SK-N-SH (cell line): ENCODE measurements at regions not wholly inside any gene's neighbourhood (a gene's known extent, or its start where the extent isn't known, plus 50 kb on each side); places are given as distances from the start of the nearest gene placed in this dataset.

Source experiments
- CTCF ChIA-PET: fragments of 300-600, 350-600 bp; formaldehyde crosslinking; extraction: SDS; loops from one replicate; lab custom pipeline; 2021; lab: Yijun Ruan, JAX
- POLR2A ChIA-PET: fragments of 350-600 bp; sonication (Branson Sonifier 250); formaldehyde crosslinking; extraction: SDS; loops from one replicate; lab custom pipeline; 2020; ENCODE audit warnings: antibody characterized with exemption, inconsistent platforms; lab: Yijun Ruan, JAX
- DNase-seq: peaks from one replicate; pipeline ENCODE4 v3.0.0; 2012
- H2AFZ ChIP-seq: fragments of 200-600 bp; sonication (generic); 2 replicates; pipeline ENCODE4 v1.8.1; 2016; ENCODE audit warnings: antibody characterized with exemption, mild to moderate bottlenecking, low read depth
- H3F3A ChIP-seq: fragments of 200-600 bp; sonication (generic); replicated peaks from 2 replicates; pipeline ENCODE3; 2016; ENCODE audit warnings: antibody characterized with exemption, mild to moderate bottlenecking; ENCODE audit not compliant: insufficient read depth
- H3K27ac ChIP-seq, 2 experiments: fragments of 200-500 bp in 1 of 2; fragments of 200-600 bp in 1 of 2; sonication (Bioruptor generic) in 1 of 2; sonication (generic), shearing (Covaris generic) in 1 of 2; 2 replicates each; pipeline versions ENCODE4 v1.5.1 to v1.6.1; 2014 to 2016; ENCODE audit warnings: low read depth in 2 of 2, inconsistent platforms in 1 of 2, low read length in 1 of 2, mild to moderate bottlenecking in 1 of 2, mixed read lengths in 1 of 2
- H3K27me3 ChIP-seq: fragments of 200-600 bp; sonication (generic), shearing (Covaris generic); 2 replicates; pipeline ENCODE4 v1.6.1; 2016; ENCODE audit warnings: mixed run types; ENCODE audit not compliant: insufficient read depth
- H3K36me3 ChIP-seq, 2 experiments: fragments of 200-500 bp in 1 of 2; fragments of 200-600 bp in 1 of 2; sonication (Bioruptor generic) in 1 of 2; sonication (generic) in 1 of 2; replicated peaks in 1 of 2; 2 replicates each; pipeline versions ENCODE3 to v1.5.1; 2014 to 2016; ENCODE audit warnings: low read length in 1 of 2, mild to moderate bottlenecking in 1 of 2; ENCODE audit not compliant: insufficient read depth in 2 of 2, control insufficient read depth in 1 of 2
- H3K4me1 ChIP-seq, 2 experiments: fragments of 200-500 bp in 1 of 2; fragments of 200-600 bp in 1 of 2; sonication (Bioruptor generic) in 1 of 2; sonication (generic), shearing (Covaris generic) in 1 of 2; 2 replicates each; pipeline versions ENCODE4 v1.5.1 to v1.6.1; 2014 to 2016; ENCODE audit warnings: low read depth in 1 of 2, low read length in 1 of 2, mixed run types in 1 of 2; ENCODE audit not compliant: insufficient read depth in 2 of 2, control insufficient read depth in 1 of 2
- H3K4me2 ChIP-seq: fragments of 200-600 bp; sonication (generic), shearing (Covaris generic); 2 replicates; pipeline ENCODE4 v1.6.1; 2017; ENCODE audit warnings: mixed run types
- H3K4me3 ChIP-seq, 2 experiments: fragments of 200-500 bp in 1 of 2; fragments of 200-600 bp in 1 of 2; sonication (Bioruptor generic) in 1 of 2; sonication (generic), shearing (Covaris generic) in 1 of 2; 2 replicates each; pipeline versions ENCODE4 v1.5.1 to v1.8.1; 2014 to 2016; ENCODE audit warnings: low read depth in 2 of 2, inconsistent platforms in 1 of 2, low read length in 1 of 2, mild to moderate bottlenecking in 1 of 2, mixed read lengths in 1 of 2, moderate library complexity in 1 of 2
- H3K79me2 ChIP-seq: fragments of 200-600 bp; sonication (generic); 2 replicates; pipeline ENCODE4 v1.8.1; 2017; ENCODE audit warnings: mild to moderate bottlenecking; ENCODE audit not compliant: insufficient read depth
- H3K9ac ChIP-seq: fragments of 200-600 bp; sonication (generic); 2 replicates; pipeline ENCODE4 v1.6.1; 2017; ENCODE audit warnings: mixed run types
- H3K9me2 ChIP-seq: fragments of 200-600 bp; sonication (generic); 2 replicates; pipeline ENCODE4 v1.6.1; 2017; ENCODE audit warnings: mixed run types
- H3K9me3 ChIP-seq: fragments of 200-600 bp; sonication (generic); 2 replicates; pipeline ENCODE4 v1.6.1; 2017; ENCODE audit warnings: mixed run types, mild to moderate bottlenecking, moderate library complexity
- H4K20me1 ChIP-seq: fragments of 200-600 bp; sonication (generic); 2 replicates; pipeline ENCODE4 v1.6.1; 2017; ENCODE audit warnings: mild to moderate bottlenecking, mixed run types; ENCODE audit not compliant: insufficient read depth
- CHD2 ChIP-seq: fragments of 150-350 bp; IDR thresholded peaks from 2 replicates; pipeline ENCODE4 v1.6.1; 2018; ENCODE audit warnings: low read length; ENCODE audit not compliant: partially characterized antibody
- CTCF ChIP-seq: fragments of 200-600 bp; sonication (generic); IDR thresholded peaks from 2 replicates; pipeline ENCODE4 v1.6.1; 2017; ENCODE audit warnings: antibody characterized with exemption, mild to moderate bottlenecking, moderate library complexity
- EP300 ChIP-seq, 2 experiments: IDR thresholded peaks; 2 replicates each; pipeline versions ENCODE4 v1.4.0 to v1.6.1; 2012; ENCODE audit warnings: borderline replicate concordance in 1 of 2, low read depth in 1 of 2, low read length in 1 of 2
- FOXJ3 ChIP-seq: sonication (generic); formaldehyde crosslinking; IDR thresholded peaks from 2 replicates; pipeline ENCODE4 v1.5.1; 2020; ENCODE audit warnings: mild to moderate bottlenecking, missing genetic modification reagents
- FOXM1 ChIP-seq: IDR thresholded peaks from 2 replicates; pipeline ENCODE4 v1.4.0; 2012; ENCODE audit warnings: low read depth, mild to moderate bottlenecking
- GATA2 ChIP-seq: sonication (generic); formaldehyde crosslinking; IDR thresholded peaks from 2 replicates; pipeline ENCODE4 v1.5.0; 2020; ENCODE audit warnings: mild to moderate bottlenecking, missing genetic modification reagents
- MAX ChIP-seq: IDR thresholded peaks from 2 replicates; pipeline ENCODE4 v1.4.0; 2012; ENCODE audit warnings: low read depth
- MXI1 ChIP-seq: IDR thresholded peaks from 2 replicates; pipeline ENCODE4 v1.6.1; 2012; ENCODE audit warnings: mild to moderate bottlenecking, low read depth, low read length, improper control_type of control experiment
- NFIC ChIP-seq: IDR thresholded peaks from 2 replicates; pipeline ENCODE4 v1.4.0; 2012; ENCODE audit warnings: borderline replicate concordance
- NRF1 ChIP-seq: IDR thresholded peaks from 2 replicates; pipeline ENCODE4 v1.6.1; 2012; ENCODE audit warnings: low read depth, mild to moderate bottlenecking, low read length
- RCOR1 ChIP-seq: fragments of 150-350 bp; IDR thresholded peaks from 2 replicates; pipeline ENCODE4 v1.6.1; 2017; ENCODE audit warnings: antibody characterized with exemption, low read length
- SMC3 ChIP-seq: IDR thresholded peaks from 2 replicates; pipeline ENCODE4 v1.6.1; 2012; ENCODE audit warnings: low read depth, low read length, improper control_type of control experiment
- TAF1 ChIP-seq: IDR thresholded peaks from 2 replicates; pipeline ENCODE4 v1.6.1; 2012; ENCODE audit warnings: low read depth, mild to moderate bottlenecking, low read length, moderate library complexity, borderline replicate concordance
- TCF12 ChIP-seq: IDR thresholded peaks from 2 replicates; pipeline ENCODE4 v1.4.0; 2012
- WGBS: methylation state at CpG from one replicate; pipeline ENCODE4 v1.1.6; 2017; ENCODE audit warnings: low lambda C conversion rate; 5-methylcytosine and 5-hydroxymethylcytosine counted together
- TF ChIP-seq, protein P1 (sequence below): IDR thresholded peaks from 2 replicates; pipeline ENCODE4 v1.4.0; 2012; ENCODE audit warnings: low read depth, borderline replicate concordance
- TF ChIP-seq, protein P2 (sequence below): fragments of 150-350 bp; IDR thresholded peaks from 2 replicates; pipeline ENCODE4 v1.6.1; 2017; ENCODE audit warnings: antibody characterized with exemption, low read length, low read depth, borderline replicate concordance

DNA sequence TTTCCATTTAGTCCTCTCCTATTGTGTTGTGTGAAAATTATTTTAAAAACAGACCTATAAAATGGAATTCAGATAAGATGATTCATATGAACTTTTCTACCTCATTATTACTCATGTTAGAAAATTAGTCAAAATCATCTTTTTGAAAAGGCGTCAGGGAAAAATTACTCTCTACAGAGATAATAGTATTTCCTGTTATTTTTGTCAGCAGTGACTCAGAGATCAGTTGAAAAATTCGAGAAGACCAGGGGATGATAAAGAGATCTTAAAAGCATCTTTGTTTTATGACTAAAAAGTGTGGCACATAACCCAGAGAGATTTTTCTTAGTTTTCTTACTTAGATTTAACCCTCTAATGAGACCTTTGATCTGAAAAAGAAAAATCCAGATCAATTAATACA is 157.9 kb upstream of the CARD18 start (continued):
- TF ChIP-seq, protein P1, sequence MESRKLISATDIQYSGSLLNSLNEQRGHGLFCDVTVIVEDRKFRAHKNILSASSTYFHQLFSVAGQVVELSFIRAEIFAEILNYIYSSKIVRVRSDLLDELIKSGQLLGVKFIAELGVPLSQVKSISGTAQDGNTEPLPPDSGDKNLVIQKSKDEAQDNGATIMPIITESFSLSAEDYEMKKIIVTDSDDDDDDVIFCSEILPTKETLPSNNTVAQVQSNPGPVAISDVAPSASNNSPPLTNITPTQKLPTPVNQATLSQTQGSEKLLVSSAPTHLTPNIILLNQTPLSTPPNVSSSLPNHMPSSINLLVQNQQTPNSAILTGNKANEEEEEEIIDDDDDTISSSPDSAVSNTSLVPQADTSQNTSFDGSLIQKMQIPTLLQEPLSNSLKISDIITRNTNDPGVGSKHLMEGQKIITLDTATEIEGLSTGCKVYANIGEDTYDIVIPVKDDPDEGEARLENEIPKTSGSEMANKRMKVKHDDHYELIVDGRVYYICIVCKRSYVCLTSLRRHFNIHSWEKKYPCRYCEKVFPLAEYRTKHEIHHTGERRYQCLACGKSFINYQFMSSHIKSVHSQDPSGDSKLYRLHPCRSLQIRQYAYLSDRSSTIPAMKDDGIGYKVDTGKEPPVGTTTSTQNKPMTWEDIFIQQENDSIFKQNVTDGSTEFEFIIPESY: no peak

DNA sequence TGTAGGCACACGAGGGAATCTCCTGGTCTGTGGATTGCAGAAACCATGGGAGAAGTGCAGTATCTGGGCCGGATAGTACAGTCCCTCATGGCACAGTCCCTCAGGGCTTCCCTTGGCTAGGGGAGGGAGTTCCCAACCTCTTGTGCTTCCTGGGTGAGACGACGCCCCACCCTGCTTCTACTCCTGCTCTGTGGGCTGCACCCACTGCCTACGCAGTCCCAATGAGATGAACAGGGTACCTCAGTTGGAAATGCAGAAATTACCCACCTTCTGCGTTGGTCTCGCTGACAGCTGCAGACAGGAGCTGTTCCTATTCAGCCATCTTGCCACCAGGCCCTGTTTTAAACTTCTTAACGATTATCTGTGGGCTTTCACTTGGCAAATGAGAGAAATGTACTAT is 157.2 kb upstream of the CARD18 start:
- Histone ChIP-seq H3K9ac (no peak overlapping the region), H2AFZ (no peak overlapping the region), H3K4me2 (no peak overlapping the region), H4K20me1 (no peaks in the 10 kb centered on the region), H3F3A (peaks cover 3% of the 10 kb centered on the region), H3K4me3 (no peak overlapping the region), H3K9me2 (no peaks in the 10 kb centered on the region), H3K27ac (no peak overlapping the region), H3K9me3 (no peaks in the 10 kb centered on the region), H3K27me3 (no peaks in the 10 kb centered on the region), H3K79me2 (no peaks in the 10 kb centered on the region), H3K36me3 (no peaks in the 10 kb centered on the region), H3K4me1 (peaks cover 0 to 12% of the 10 kb centered on the region in 2 experiments; a peak in 1 of 4 replicates)
- ChIA-PET POLR2A (no interaction called here), CTCF (no interaction called here)
- TF ChIP-seq NRF1 (no peak), FOXM1 (no peak), RCOR1 (no peak), FOXJ3 (CRISPR knock-in tag) (no peak), TCF12 (no peak), NFIC (no peak), MAX (no peak), CTCF (no peak), GATA2 (no peak), MXI1 (no peak), CHD2 (no peak), SMC3 (no peak), EP300 (IDR thresholded peaks at IDR 0.05; ENCODE audit: borderline replicate concordance in 1 of 2, low read depth in 1 of 2, low read length in 1 of 2) (no peak), TAF1 (no peak)
- TF ChIP-seq, protein P1: no peak
- TF ChIP-seq, protein P2, sequence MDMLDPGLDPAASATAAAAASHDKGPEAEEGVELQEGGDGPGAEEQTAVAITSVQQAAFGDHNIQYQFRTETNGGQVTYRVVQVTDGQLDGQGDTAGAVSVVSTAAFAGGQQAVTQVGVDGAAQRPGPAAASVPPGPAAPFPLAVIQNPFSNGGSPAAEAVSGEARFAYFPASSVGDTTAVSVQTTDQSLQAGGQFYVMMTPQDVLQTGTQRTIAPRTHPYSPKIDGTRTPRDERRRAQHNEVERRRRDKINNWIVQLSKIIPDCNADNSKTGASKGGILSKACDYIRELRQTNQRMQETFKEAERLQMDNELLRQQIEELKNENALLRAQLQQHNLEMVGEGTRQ: no peak
- DNase-seq: no peak
- WGBS: 79% methylated on average over 7 of the region's 8 CpGs
